Activated naive CD8-positive, alpha-beta T cell treated with anti-CD3 and anti-CD28 coated beads, Interleukin-2, amount 10 ng/mL, durations not matched to agents 7 days and 5 days (primary cell): ENCODE measurements at regions not wholly inside any gene's neighbourhood (a gene's known extent, or its start where the extent isn't known, plus 50 kb on each side); places are given as distances from the start of the nearest gene placed in this dataset.
"Not testable (repeated sequence)": the region's sequence is repeated elsewhere in the genome, so short reads cannot be mapped to it uniquely, and the experiment has no call there.

Experiments used
- ATAC-seq: fragments of 150-1000 bp; cut with Tn5 transposase; one replicate; pipeline ENCODE4 v1.10.0; 2021; ENCODE audit warnings: low read depth, moderate library complexity
- POLR2A ChIA-PET: fragments of 350-600 bp; sonication (Branson Sonifier 250); formaldehyde crosslinking; loops from one replicate; lab custom pipeline; 2021; ENCODE audit warnings: antibody characterized with exemption; lab: Charles Lee
- DNase-seq: peaks from one replicate; pipeline ENCODE4 v3.0.0; 2021
- H3K27ac Mint-ChIP-seq: one replicate; pipeline ENCODE4 v1.8.0; 2022; ENCODE audit warnings: mild to moderate bottlenecking, mixed read lengths
- H3K27me3 Mint-ChIP-seq: one replicate; pipeline ENCODE4 v1.8.0; 2022; ENCODE audit warnings: mild to moderate bottlenecking, moderate library complexity, mixed read lengths
- H3K36me3 Mint-ChIP-seq: one replicate; pipeline ENCODE4 v1.8.0; 2021; ENCODE audit warnings: mild to moderate bottlenecking, mixed read lengths
- H3K4me1 Mint-ChIP-seq: one replicate; pipeline ENCODE4 v1.8.0; 2021; ENCODE audit warnings: mixed read lengths
- H3K4me3 Mint-ChIP-seq: one replicate; pipeline ENCODE4 v1.8.0; 2022; ENCODE audit warnings: mild to moderate bottlenecking, moderate library complexity, mixed read lengths
- H3K9me3 Mint-ChIP-seq: one replicate; pipeline ENCODE4 v1.8.0; 2021; ENCODE audit warnings: mixed read lengths

- Mint-ChIP-seq H3K27me3 (no peaks in the 10 kb centered on the region), H3K4me3 (no peak overlapping the region), H3K4me1 (peaks cover 14% of the 10 kb centered on the region), H3K36me3 (peaks cover 15% of the 10 kb centered on the region), H3K9me3 (peaks cover 12% of the 10 kb centered on the region), H3K27ac (no peak overlapping the region)
- DNase-seq (no peak), ATAC-seq (no peak)
- POLR2A ChIA-PET: no interaction called here
These were observed 774.9 kb downstream of the RNF144A start for GRCh38 chr2:7691961-7692656.

- no peak for DNase-seq
- peak overlapping the region; percentile 8 for H3K27ac Mint-ChIP-seq
- POLR2A ChIA-PET: no interaction called here
- ATAC-seq: no peak
- no peak overlapping the region for H3K4me3 Mint-ChIP-seq
- H3K4me1 Mint-ChIP-seq: peaks cover 13% of the 10 kb centered on the region
- peaks cover 10% of the 10 kb centered on the region for H3K9me3 Mint-ChIP-seq
- no peaks in the 10 kb centered on the region for H3K27me3 Mint-ChIP-seq
- peaks cover 14% of the 10 kb centered on the region for H3K36me3 Mint-ChIP-seq
These were observed 775.5 kb downstream of the RNF144A start for GRCh38 chr2:7692657-7693161.

- peaks cover 11% of the 10 kb centered on the region for H3K36me3 Mint-ChIP-seq
- ATAC-seq: no peak
- H3K27ac Mint-ChIP-seq: peak overlapping the region; percentile 18
- DNase-seq: no peak
- no peak overlapping the region for H3K4me3 Mint-ChIP-seq
- peaks cover 9% of the 10 kb centered on the region for H3K9me3 Mint-ChIP-seq
- POLR2A ChIA-PET: no interaction called here
- H3K4me1 Mint-ChIP-seq: peaks cover 9% of the 10 kb centered on the region
- no peaks in the 10 kb centered on the region for H3K27me3 Mint-ChIP-seq
These were observed 776.2 kb downstream of the RNF144A start for GRCh38 chr2:7693246-7694075.

- H3K27me3 Mint-ChIP-seq: no peaks in the 10 kb centered on the region
These were observed 777.1 kb downstream of the RNF144A start for GRCh38 chr2:7694076-7694985.

GRCh38 chr2:7696556-7696955, 779.3 kb downstream of the RNF144A start:
- H3K4me3 Mint-ChIP-seq, H3K9me3 Mint-ChIP-seq, ATAC-seq, H3K27ac Mint-ChIP-seq, POLR2A ChIA-PET, DNase-seq, H3K27me3 Mint-ChIP-seq, H3K4me1 Mint-ChIP-seq: not testable (repeated sequence)
- H3K36me3 Mint-ChIP-seq: peaks cover 16% of the 10 kb centered on the region

More at GRCh38 chr2:7694076-7694985, 777.1 kb downstream of the RNF144A start:
- DNase-seq (no peak), ATAC-seq (no peak)
- H3K36me3 Mint-ChIP-seq: peaks cover 11% of the 10 kb centered on the region
- H3K4me1 Mint-ChIP-seq: peaks cover 9% of the 10 kb centered on the region
- H3K4me3 Mint-ChIP-seq: no peak overlapping the region
- peak overlapping the region; percentile 14 for H3K27ac Mint-ChIP-seq
- POLR2A ChIA-PET: no interaction called here
- peaks cover 9% of the 10 kb centered on the region for H3K9me3 Mint-ChIP-seq

GRCh38 chr2:7697052-7697451, 779.8 kb downstream of the RNF144A start:
- no peak overlapping the region for H3K4me3 Mint-ChIP-seq
- POLR2A ChIA-PET: no interaction called here
- H3K36me3 Mint-ChIP-seq: peaks cover 16% of the 10 kb centered on the region
- no peak overlapping the region for H3K27ac Mint-ChIP-seq
- DNase-seq: no peak
- ATAC-seq: no peak
- no peaks in the 10 kb centered on the region for H3K27me3 Mint-ChIP-seq
- peaks cover 6% of the 10 kb centered on the region for H3K4me1 Mint-ChIP-seq
- peaks cover 9% of the 10 kb centered on the region for H3K9me3 Mint-ChIP-seq

- Mint-ChIP-seq H3K4me3 (no peak overlapping the region), H3K27me3 (peaks cover 2% of the 10 kb centered on the region), H3K9me3 (peaks cover 2% of the 10 kb centered on the region), H3K4me1 (peaks cover 11% of the 10 kb centered on the region), H3K27ac (no peak overlapping the region), H3K36me3 (peaks cover 5% of the 10 kb centered on the region)
- DNase-seq (no peak), ATAC-seq (no peak)
- POLR2A ChIA-PET: no interaction called here
These were observed 784.6 kb downstream of the RNF144A start for GRCh38 chr2:7701791-7702190.

GRCh38 chr2:7703048-7703447, 785.8 kb downstream of the RNF144A start:
- Mint-ChIP-seq H3K27ac (no peak overlapping the region), H3K9me3 (peaks cover 2% of the 10 kb centered on the region), H3K27me3 (peaks cover 2% of the 10 kb centered on the region), H3K36me3 (peaks cover 5% of the 10 kb centered on the region), H3K4me1 (peaks cover 11% of the 10 kb centered on the region), H3K4me3 (no peak overlapping the region)
- DNase-seq (no peak), ATAC-seq (no peak)
- POLR2A ChIA-PET: interaction anchor here (0.6 kb wide), 1 partner anchor 24 kb away, joined by 5 read pairs; no protein-coding TSS in a partner anchor

- H3K9me3 Mint-ChIP-seq: peaks cover 2% of the 10 kb centered on the region
- peaks cover 11% of the 10 kb centered on the region for H3K4me1 Mint-ChIP-seq
- POLR2A ChIA-PET: no interaction called here
- H3K4me3 Mint-ChIP-seq: no peak overlapping the region
- no peak for DNase-seq
- H3K27me3 Mint-ChIP-seq: peaks cover 2% of the 10 kb centered on the region
- ATAC-seq: no peak
- H3K27ac Mint-ChIP-seq: no peak overlapping the region
- peaks cover 5% of the 10 kb centered on the region for H3K36me3 Mint-ChIP-seq
These were observed 786.4 kb downstream of the RNF144A start for GRCh38 chr2:7703543-7704144.

- H3K27me3 Mint-ChIP-seq: peaks cover 2% of the 10 kb centered on the region
- no peak overlapping the region for H3K27ac Mint-ChIP-seq
- peaks cover 5% of the 10 kb centered on the region for H3K36me3 Mint-ChIP-seq
- H3K4me1 Mint-ChIP-seq: peaks cover 11% of the 10 kb centered on the region
- no peak for ATAC-seq
- H3K9me3 Mint-ChIP-seq: peaks cover 2% of the 10 kb centered on the region
- DNase-seq: no peak
- POLR2A ChIA-PET: no interaction called here
- H3K4me3 Mint-ChIP-seq: no peak overlapping the region
These were observed 787.2 kb downstream of the RNF144A start for GRCh38 chr2:7704296-7704865.

- H3K27me3 Mint-ChIP-seq: peaks cover 2% of the 10 kb centered on the region
- ATAC-seq: no peak
- peaks cover 4% of the 10 kb centered on the region for H3K9me3 Mint-ChIP-seq
- no peak overlapping the region for H3K4me3 Mint-ChIP-seq
- DNase-seq: no peak
- H3K36me3 Mint-ChIP-seq: peaks cover 3% of the 10 kb centered on the region
- H3K4me1 Mint-ChIP-seq: peaks cover 13% of the 10 kb centered on the region
- no peak overlapping the region for H3K27ac Mint-ChIP-seq
- POLR2A ChIA-PET: no interaction called here
These were observed 789.6 kb downstream of the RNF144A start for GRCh38 chr2:7706791-7707190.

GRCh38 chr2:7707723-7708122, 790.5 kb downstream of the RNF144A start:
- H3K4me1 Mint-ChIP-seq: peaks cover 9% of the 10 kb centered on the region
- H3K27ac Mint-ChIP-seq: no peak overlapping the region
- no peak for DNase-seq
- H3K9me3 Mint-ChIP-seq: peaks cover 4% of the 10 kb centered on the region
- ATAC-seq: no peak
- POLR2A ChIA-PET: no interaction called here
- peaks cover 2% of the 10 kb centered on the region for H3K27me3 Mint-ChIP-seq
- H3K4me3 Mint-ChIP-seq: no peak overlapping the region
- H3K36me3 Mint-ChIP-seq: peaks cover 3% of the 10 kb centered on the region
